ENCODE measurements at regions not wholly inside any gene's neighbourhood (a gene's known extent, or its start where the extent isn't known, plus 50 kb on each side); places are given as distances from the start of the nearest gene placed in this dataset.

GRCh38 chr17:74098136-74099024 lies 105.1 kb upstream of the RPL38 start:
- Mint-ChIP-seq H3K36me3 (no peaks in the 10 kb centered on the region), H3K9me3 (peaks cover 0 to 2% (median 0%) of the 10 kb centered on the region in 8 donors), H3K4me3 (no peak overlapping the region), H3K27ac (no peak overlapping the region), H3K4me1 (no peaks in the 10 kb centered on the region), H3K27me3 (peaks cover 8 to 16% of the 10 kb centered on the region in 2 donors)
- H3K27me3 ChIP-seq (ENCODE audit: insufficient read depth, low read length), result no peaks in the 10 kb centered on the region
- no peaks in the 10 kb centered on the region for H3K4me1 ChIP-seq (ENCODE audit: insufficient read depth, low read length)
- no peak overlapping the region for H3K4me3 ChIP-seq (ENCODE audit: low read length in 2 of 2)
- no peaks in the 10 kb centered on the region for H3K9me3 ChIP-seq (ENCODE audit: control insufficient read depth in 1 of 2, low read length in 2 of 2)
- intact Hi-C loops (cut with micrococcal nuclease), result no loop called here
- ChIA-PET CTCF (ENCODE audit: partially characterized antibody) (no interaction called here), POLR2A (ENCODE audit: partially characterized antibody) (no interaction called here)
- DNase-seq, result no peak
- H3K36me3 ChIP-seq (ENCODE audit: insufficient read depth, low read length), result no peaks in the 10 kb centered on the region
- no peak overlapping the region for H3K27ac ChIP-seq (ENCODE audit: low read depth, low read length)

GRCh38 chr17:74099442-74100340 lies 103.8 kb upstream of the RPL38 start:
- intact Hi-C loops (cut with micrococcal nuclease), result no loop called here
- CTCF ChIA-PET (ENCODE audit: partially characterized antibody), result no interaction called here
- H3K4me3 ChIP-seq (ENCODE audit: low read length in 2 of 2), result no peak overlapping the region

GRCh38 chr17:74104921-74105320 lies 98.6 kb upstream of the RPL38 start:
- Mint-ChIP-seq H3K4me3 (no peak overlapping the region), H3K4me1 (no peaks in the 10 kb centered on the region), H3K9me3 (peaks cover 0 to 2% (median 0%) of the 10 kb centered on the region in 8 donors), H3K36me3 (no peaks in the 10 kb centered on the region), H3K27ac (no peak overlapping the region), H3K27me3 (peaks cover 15 to 30% of the 10 kb centered on the region in 2 donors)
- intact Hi-C loops (cut with micrococcal nuclease), result no loop called here
- Histone ChIP-seq H3K4me3 (ENCODE audit: low read length in 2 of 2) (no peak overlapping the region), H3K27me3 (ENCODE audit: insufficient read depth, low read length) (no peaks in the 10 kb centered on the region), H3K9me3 (ENCODE audit: control insufficient read depth in 1 of 2, low read length in 2 of 2) (no peaks in the 10 kb centered on the region), H3K27ac (ENCODE audit: low read depth, low read length) (no peak overlapping the region), H3K4me1 (ENCODE audit: insufficient read depth, low read length) (no peaks in the 10 kb centered on the region), H3K36me3 (ENCODE audit: insufficient read depth, low read length) (no peaks in the 10 kb centered on the region)
- ChIA-PET POLR2A (ENCODE audit: partially characterized antibody) (no interaction called here), CTCF (ENCODE audit: partially characterized antibody) (no interaction called here)
- no peak for DNase-seq

More at GRCh38 chr17:74099442-74100340, 103.8 kb upstream of the RPL38 start:
- H3K9me3 ChIP-seq (ENCODE audit: control insufficient read depth in 1 of 2, low read length in 2 of 2), result no peaks in the 10 kb centered on the region
- DNase-seq, result no peak
- H3K27ac ChIP-seq (ENCODE audit: low read depth, low read length), result no peak overlapping the region
- POLR2A ChIA-PET (ENCODE audit: partially characterized antibody), result interaction anchor here (0.5 kb wide), 1 partner anchor 717 kb away, joined by 6 read pairs; no protein-coding TSS in a partner anchor
- H3K36me3 ChIP-seq (ENCODE audit: insufficient read depth, low read length), result no peaks in the 10 kb centered on the region
- H3K27me3 Mint-ChIP-seq, result peaks cover 4 to 16% of the 10 kb centered on the region in 2 donors
- no peak overlapping the region for H3K4me3 Mint-ChIP-seq
- H3K9me3 Mint-ChIP-seq, result peaks cover 0 to 2% (median 0%) of the 10 kb centered on the region in 8 donors
- H3K36me3 Mint-ChIP-seq, result no peaks in the 10 kb centered on the region
- no peaks in the 10 kb centered on the region for H3K4me1 ChIP-seq (ENCODE audit: insufficient read depth, low read length)
- no peaks in the 10 kb centered on the region for H3K4me1 Mint-ChIP-seq
- H3K27me3 ChIP-seq (ENCODE audit: insufficient read depth, low read length), result no peaks in the 10 kb centered on the region
- H3K27ac Mint-ChIP-seq, result no peak overlapping the region

- no peaks in the 10 kb centered on the region for H3K36me3 ChIP-seq (ENCODE audit: insufficient read depth, low read length)
- CTCF ChIA-PET (ENCODE audit: partially characterized antibody), result no interaction called here
- H3K4me3 Mint-ChIP-seq, result no peak overlapping the region
- POLR2A ChIA-PET (ENCODE audit: partially characterized antibody), result no interaction called here
- DNase-seq, result no peak
- H3K9me3 Mint-ChIP-seq, result peaks cover 0 to 2% (median 0%) of the 10 kb centered on the region in 8 donors
- H3K27ac ChIP-seq (ENCODE audit: low read depth, low read length), result no peak overlapping the region
- peaks cover 17 to 26% of the 10 kb centered on the region in 2 donors for H3K27me3 Mint-ChIP-seq
- H3K4me1 ChIP-seq (ENCODE audit: insufficient read depth, low read length), result no peaks in the 10 kb centered on the region
- intact Hi-C loops (cut with micrococcal nuclease), result no loop called here
- H3K4me1 Mint-ChIP-seq, result no peaks in the 10 kb centered on the region
- H3K36me3 Mint-ChIP-seq, result no peaks in the 10 kb centered on the region
- H3K9me3 ChIP-seq (ENCODE audit: control insufficient read depth in 1 of 2, low read length in 2 of 2), result no peaks in the 10 kb centered on the region
- H3K27ac Mint-ChIP-seq, result no peak overlapping the region
- no peak overlapping the region for H3K4me3 ChIP-seq (ENCODE audit: low read length in 2 of 2)
- no peaks in the 10 kb centered on the region for H3K27me3 ChIP-seq (ENCODE audit: insufficient read depth, low read length)
These were observed 96.4 kb upstream of the RPL38 start for GRCh38 chr17:74107107-74107506.

GRCh38 chr17:74108126-74108705 lies 95.3 kb upstream of the RPL38 start:
- Histone ChIP-seq H3K36me3 (ENCODE audit: insufficient read depth, low read length) (no peaks in the 10 kb centered on the region), H3K4me1 (ENCODE audit: insufficient read depth, low read length) (no peaks in the 10 kb centered on the region), H3K9me3 (ENCODE audit: control insufficient read depth in 1 of 2, low read length in 2 of 2) (no peaks in the 10 kb centered on the region), H3K4me3 (ENCODE audit: low read length in 2 of 2) (no peak overlapping the region), H3K27ac (ENCODE audit: low read depth, low read length) (no peak overlapping the region), H3K27me3 (ENCODE audit: insufficient read depth, low read length) (no peaks in the 10 kb centered on the region)
- H3K4me3 Mint-ChIP-seq, result no peak overlapping the region
- ChIA-PET CTCF (ENCODE audit: partially characterized antibody) (no interaction called here), POLR2A (ENCODE audit: partially characterized antibody) (no interaction called here)
- peaks cover 0 to 2% (median 0%) of the 10 kb centered on the region in 8 donors for H3K9me3 Mint-ChIP-seq
- no peaks in the 10 kb centered on the region for H3K36me3 Mint-ChIP-seq
- DNase-seq, result no peak
- H3K27me3 Mint-ChIP-seq, result peaks cover 17 to 18% of the 10 kb centered on the region in 2 donors
- H3K4me1 Mint-ChIP-seq, result no peaks in the 10 kb centered on the region
- no peak overlapping the region for H3K27ac Mint-ChIP-seq
- intact Hi-C loops (cut with micrococcal nuclease), result no loop called here

- H3K27me3 ChIP-seq (ENCODE audit: insufficient read depth, low read length), result no peaks in the 10 kb centered on the region
- no peak overlapping the region for H3K27ac Mint-ChIP-seq
- H3K4me1 ChIP-seq (ENCODE audit: insufficient read depth, low read length), result no peaks in the 10 kb centered on the region
- H3K9me3 Mint-ChIP-seq, result no peaks in the 10 kb centered on the region
- no peak overlapping the region for H3K27ac ChIP-seq (ENCODE audit: low read depth, low read length)
- H3K4me3 Mint-ChIP-seq, result no peak overlapping the region
- no peaks in the 10 kb centered on the region for H3K36me3 ChIP-seq (ENCODE audit: insufficient read depth, low read length)
- no peaks in the 10 kb centered on the region for H3K9me3 ChIP-seq (ENCODE audit: control insufficient read depth in 1 of 2, low read length in 2 of 2)
- H3K4me1 Mint-ChIP-seq, result no peaks in the 10 kb centered on the region
- CTCF ChIA-PET (ENCODE audit: partially characterized antibody), result no interaction called here
- H3K36me3 Mint-ChIP-seq, result no peaks in the 10 kb centered on the region
- H3K4me3 ChIP-seq (ENCODE audit: low read length in 2 of 2), result no peak overlapping the region
- H3K27me3 Mint-ChIP-seq, result peaks cover 16 to 18% of the 10 kb centered on the region in 2 donors
- no peak for DNase-seq
- intact Hi-C loops (cut with micrococcal nuclease), result no loop called here
- POLR2A ChIA-PET (ENCODE audit: partially characterized antibody), result no interaction called here
These were observed 93.0 kb upstream of the RPL38 start for GRCh38 chr17:74110467-74110866.

- CTCF ChIA-PET (ENCODE audit: partially characterized antibody), result no interaction called here
These were observed 90.2 kb upstream of the RPL38 start for GRCh38 chr17:74113326-74113725.

More at GRCh38 chr17:74113326-74113725, 90.2 kb upstream of the RPL38 start:
- H3K4me1 Mint-ChIP-seq, result peaks cover 0 to 1% (median 0%) of the 10 kb centered on the region in 4 donors
- H3K27ac ChIP-seq (ENCODE audit: low read depth, low read length), result no peak overlapping the region
- H3K9me3 ChIP-seq (ENCODE audit: control insufficient read depth in 1 of 2, low read length in 2 of 2), result no peaks in the 10 kb centered on the region
- no peak overlapping the region for H3K4me3 Mint-ChIP-seq
- no peaks in the 10 kb centered on the region for H3K9me3 Mint-ChIP-seq
- POLR2A ChIA-PET (ENCODE audit: partially characterized antibody), result no interaction called here
- no peaks in the 10 kb centered on the region for H3K27me3 ChIP-seq (ENCODE audit: insufficient read depth, low read length)
- no peaks in the 10 kb centered on the region for H3K36me3 ChIP-seq (ENCODE audit: insufficient read depth, low read length)
- H3K4me1 ChIP-seq (ENCODE audit: insufficient read depth, low read length), result no peaks in the 10 kb centered on the region
- intact Hi-C loops (cut with micrococcal nuclease), result no loop called here
- no peak overlapping the region for H3K4me3 ChIP-seq (ENCODE audit: low read length in 2 of 2)
- DNase-seq, result no peak
- peaks cover 7 to 12% of the 10 kb centered on the region in 2 donors for H3K27me3 Mint-ChIP-seq
- no peaks in the 10 kb centered on the region for H3K36me3 Mint-ChIP-seq
- no peak overlapping the region for H3K27ac Mint-ChIP-seq
